NT2/D1 (cell line): ENCODE measurements at regions not wholly inside any gene's neighbourhood (a gene's known extent, or its start where the extent isn't known, plus 50 kb on each side); places are given as distances from the start of the nearest gene placed in this dataset.

Experiments used
- SUZ12 ChIP-seq: IDR thresholded peaks from 2 replicates; pipeline ENCODE4 v1.6.1; 2011; ENCODE audit not compliant: insufficient read length, insufficient read depth; ENCODE audit errors: extremely low read depth
- YY1 ChIP-seq: IDR thresholded peaks from 2 replicates; pipeline ENCODE4 v1.6.1; 2011; ENCODE audit not compliant: insufficient read length, insufficient read depth
- ZNF274 ChIP-seq: IDR thresholded peaks from 2 replicates; pipeline ENCODE4 v1.6.1; 2011; ENCODE audit warnings: mild to moderate bottlenecking, low read depth, low read length

DNA sequence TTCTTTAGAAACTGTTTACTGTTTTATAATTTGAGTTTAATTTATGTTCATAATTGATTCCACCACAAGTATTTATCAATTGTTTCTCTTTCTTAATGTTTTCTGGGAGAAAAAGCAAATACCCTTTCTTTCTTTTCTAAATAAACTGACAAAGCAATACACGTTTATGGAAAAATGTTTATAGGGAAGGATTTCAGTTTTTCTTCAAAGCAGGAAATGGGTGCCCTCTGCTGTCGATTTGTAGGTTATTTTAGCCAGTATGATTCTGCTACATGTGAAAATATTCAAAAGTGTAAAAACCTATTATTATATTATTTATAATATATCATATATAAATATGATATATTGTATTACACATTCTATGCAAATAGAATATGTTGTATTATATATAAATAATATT, 921.0 kb upstream of the ROBO1 start:
- TF ChIP-seq YY1 (no peak), ZNF274 (no peak), SUZ12 (no peak)
